H9 (cell line): ENCODE measurements at regions not wholly inside any gene's neighbourhood (a gene's known extent, or its start where the extent isn't known, plus 50 kb on each side); places are given as distances from the start of the nearest gene placed in this dataset.

ENCODE experiments used
- DNase-seq: peaks from one replicate; pipeline ENCODE4 v3.0.0-alpha.2; 2017
- H2AFZ ChIP-seq: one replicate; pipeline ENCODE4 v1.6.1; 2013; ENCODE audit warnings: mild to moderate bottlenecking, low read length, control low read depth, moderate library complexity
- H2AK5ac ChIP-seq: 2 replicates; pipeline ENCODE4 v1.6.1; 2013; ENCODE audit warnings: low read length, control low read depth, mixed read lengths; ENCODE audit not compliant: insufficient read length
- H2BK120ac ChIP-seq: one replicate; pipeline ENCODE4 v1.6.1; 2013; ENCODE audit warnings: low read depth, mild to moderate bottlenecking, low read length, control low read depth, inconsistent platforms; ENCODE audit not compliant: poor library complexity, severe bottlenecking
- H2BK12ac ChIP-seq: 2 replicates; pipeline ENCODE4 v1.6.1; 2013; ENCODE audit warnings: low read length, control low read depth, mixed read lengths, low read depth; ENCODE audit not compliant: insufficient read length
- H2BK15ac ChIP-seq: 2 replicates; pipeline ENCODE4 v1.6.1; 2013; ENCODE audit warnings: low read depth, low read length, control low read depth
- H2BK20ac ChIP-seq: one replicate; pipeline ENCODE4 v1.6.1; 2013; ENCODE audit warnings: low read depth, mild to moderate bottlenecking, low read length, control low read depth, inconsistent platforms; ENCODE audit not compliant: poor library complexity, severe bottlenecking
- H2BK5ac ChIP-seq: 2 replicates; pipeline ENCODE4 v1.6.1; 2013; ENCODE audit warnings: low read length, control low read depth, mixed read lengths; ENCODE audit not compliant: insufficient read length
- H3K14ac ChIP-seq: 2 replicates; pipeline ENCODE4 v1.6.1; 2013; ENCODE audit warnings: low read length, control low read depth; ENCODE audit not compliant: insufficient read depth
- H3K18ac ChIP-seq: 2 replicates; pipeline ENCODE4 v1.6.1; 2013; ENCODE audit warnings: low read depth, mild to moderate bottlenecking, mixed read lengths, low read length, control low read depth; ENCODE audit not compliant: insufficient read length
- H3K23ac ChIP-seq: 2 replicates; pipeline ENCODE4 v1.6.1; 2013; ENCODE audit warnings: low read length, control low read depth, mixed read lengths, low read depth; ENCODE audit not compliant: insufficient read length
- H3K23me2 ChIP-seq: 2 replicates; pipeline ENCODE4 v1.6.1; 2013; ENCODE audit warnings: low read depth, mild to moderate bottlenecking, mixed read lengths, low read length, control low read depth; ENCODE audit not compliant: insufficient read length, poor library complexity, severe bottlenecking
- H3K27ac ChIP-seq: 2 replicates; pipeline ENCODE4 v1.5.1; 2013; ENCODE audit warnings: low read length, control low read depth, mixed read lengths, low read depth; ENCODE audit not compliant: insufficient read length
- H3K27me3 ChIP-seq: 2 replicates; pipeline ENCODE4 v1.6.1; 2013; ENCODE audit warnings: low read length, control low read depth, inconsistent platforms; ENCODE audit not compliant: insufficient read depth
- H3K4ac ChIP-seq: 2 replicates; pipeline ENCODE4 v1.6.1; 2013; ENCODE audit warnings: low read depth, mild to moderate bottlenecking, control low read depth, inconsistent platforms, low read length, moderate library complexity
- H3K4me1 ChIP-seq: 2 replicates; pipeline ENCODE4 v1.6.1; 2013; ENCODE audit warnings: low read length, control low read depth, inconsistent platforms; ENCODE audit not compliant: insufficient read depth
- H3K4me2 ChIP-seq: 2 replicates; pipeline ENCODE4 v1.6.1; 2013; ENCODE audit warnings: low read length, control low read depth, mixed read lengths; ENCODE audit not compliant: insufficient read length, insufficient read depth
- H3K56ac ChIP-seq: 2 replicates; pipeline ENCODE4 v1.6.1; 2013; ENCODE audit warnings: low read depth, mild to moderate bottlenecking, mixed read lengths, low read length, control low read depth; ENCODE audit not compliant: insufficient read length
- H3K79me1 ChIP-seq: 2 replicates; pipeline ENCODE4 v1.6.1; 2013; ENCODE audit warnings: low read depth, mild to moderate bottlenecking, moderate library complexity, low read length, control low read depth, inconsistent platforms; ENCODE audit not compliant: insufficient read depth, poor library complexity, severe bottlenecking
- H3K79me2 ChIP-seq: 2 replicates; pipeline ENCODE4 v1.6.1; 2013; ENCODE audit warnings: low read length, control low read depth, inconsistent platforms; ENCODE audit not compliant: insufficient read depth
- H3K9ac ChIP-seq: 2 replicates; pipeline ENCODE4 v1.6.1; 2013; ENCODE audit warnings: low read length, control low read depth, mixed read lengths; ENCODE audit not compliant: insufficient read length; ENCODE audit errors: extremely low read depth
- H3K9me3 ChIP-seq: one replicate; pipeline ENCODE4 v1.6.1; 2013; ENCODE audit warnings: low read depth, low read length, inconsistent platforms; ENCODE audit not compliant: control insufficient read depth
- H3T11ph ChIP-seq: one replicate; pipeline ENCODE4 v1.6.1; 2013; ENCODE audit warnings: mild to moderate bottlenecking, low read length, control low read depth, inconsistent platforms
- H4K20me1 ChIP-seq: one replicate; pipeline ENCODE4 v1.6.1; 2013; ENCODE audit not compliant: control insufficient read depth, insufficient read length, insufficient read depth
- H4K5ac ChIP-seq: 2 replicates; pipeline ENCODE4 v1.6.1; 2013; ENCODE audit warnings: low read depth, mild to moderate bottlenecking, mixed read lengths, low read length, control low read depth; ENCODE audit not compliant: insufficient read length
- H4K8ac ChIP-seq: replicated peaks from 2 replicates; pipeline ENCODE4 v1.6.1; 2013; ENCODE audit warnings: low read length, control low read depth, mixed read lengths, low read depth; ENCODE audit not compliant: insufficient read length
- H4K91ac ChIP-seq: 2 replicates; pipeline ENCODE4 v1.6.1; 2013; ENCODE audit warnings: low read depth, mild to moderate bottlenecking, moderate library complexity, mixed read lengths, low read length, control low read depth; ENCODE audit not compliant: insufficient read length
- H3K27ac Mint-ChIP-seq, 3 experiments: 2 replicates in 2 of 3; 3 replicates in 1 of 3; pipeline ENCODE4 v1.8.0; 2020 to 2021; ENCODE audit warnings: mixed read lengths in 3 of 3, mild to moderate bottlenecking in 1 of 3, moderate library complexity in 1 of 3
- H3K27me3 Mint-ChIP-seq: 2 replicates; pipeline ENCODE4 v1.8.0; 2021; ENCODE audit warnings: low read depth, mild to moderate bottlenecking, moderate library complexity, mixed read lengths
- H3K36me3 Mint-ChIP-seq, 3 experiments: 2 replicates in 2 of 3; 3 replicates in 1 of 3; pipeline ENCODE4 v1.8.0; 2020 to 2021; ENCODE audit warnings: low read depth in 3 of 3, mixed read lengths in 3 of 3; ENCODE audit not compliant: insufficient read depth in 1 of 3
- H3K4me1 Mint-ChIP-seq, 2 experiments: 2 replicates each; pipeline ENCODE4 v1.8.0; 2020; ENCODE audit warnings: mixed read lengths in 2 of 2
- H3K4me3 Mint-ChIP-seq, 2 experiments: 2 replicates in 1 of 2; 3 replicates in 1 of 2; pipeline ENCODE4 v1.8.0; 2020 to 2021; ENCODE audit warnings: mild to moderate bottlenecking in 2 of 2, mixed read lengths in 2 of 2, moderate library complexity in 1 of 2
- H3K9me3 Mint-ChIP-seq, 2 experiments: 2 replicates in 1 of 2; 3 replicates in 1 of 2; pipeline ENCODE4 v1.8.0; 2020; ENCODE audit warnings: mild to moderate bottlenecking in 2 of 2, mixed read lengths in 2 of 2, moderate library complexity in 1 of 2
- CTCF ChIP-seq: fragments of 200-600 bp; sonication (generic); conservative IDR thresholded peaks from 3 replicates; pipeline ENCODE4 v1.8.0; 2021; ENCODE audit warnings: antibody characterized with exemption, mild to moderate bottlenecking
- WGBS: extraction: QIAGEN DNeasy Blood & Tissue Kit; methylation state at CpG from one replicate; pipeline ENCODE4 v1.1.7; 2013; ENCODE audit warnings: missing lambda C conversion rate, low lambda C conversion rate, mixed read lengths; ENCODE audit not compliant: insufficient read length; ENCODE audit errors: extremely low coverage; 5-methylcytosine and 5-hydroxymethylcytosine counted together

- no peaks in the 10 kb centered on the region for H3K9me3 Mint-ChIP-seq
- DNase-seq, result no peak
- H4K8ac ChIP-seq, result no peak overlapping the region
Observed at GRCh38 chr4:136908122-136908521, 624.2 kb downstream of the PCDH18 start.

More at GRCh38 chr4:136908122-136908521, 624.2 kb downstream of the PCDH18 start:
- no peaks in the 10 kb centered on the region; the same call in 1 of the 2 replicates for H3K4me1 ChIP-seq
- H3K27ac ChIP-seq, result no peak overlapping the region
- H3K14ac ChIP-seq, result no peak overlapping the region
- Mint-ChIP-seq H3K36me3 (no peaks in the 10 kb centered on the region), H3K4me1 (peaks cover 23 to 26% of the 10 kb centered on the region in 2 experiments), H3K27me3 (no peaks in the 10 kb centered on the region), H3K4me3 (no peak overlapping the region), H3K27ac (peak overlapping the region; percentile 9 to 84 (median 23); a peak in 3 of 7 replicates)
- H3K79me2 ChIP-seq, result no peaks in the 10 kb centered on the region
- no peak overlapping the region for H3K56ac ChIP-seq
- no peak overlapping the region for H2BK20ac ChIP-seq
- H4K5ac ChIP-seq, result no peak overlapping the region
- no peak overlapping the region for H2AK5ac ChIP-seq
- H3K4ac ChIP-seq, result no peak overlapping the region
- no peak overlapping the region for H3K4me2 ChIP-seq
- no peaks in the 10 kb centered on the region for H3K79me1 ChIP-seq
- no peak overlapping the region for H2BK120ac ChIP-seq
- H3K23ac ChIP-seq, result no peak overlapping the region
- no peaks in the 10 kb centered on the region for H3K27me3 ChIP-seq
- no peak overlapping the region for H3K9ac ChIP-seq
- H4K91ac ChIP-seq, result no peak overlapping the region
- H2BK5ac ChIP-seq, result no peak overlapping the region
- no peak for TF ChIP-seq CTCF
- no peaks in the 10 kb centered on the region for H3K9me3 ChIP-seq
- no peaks in the 10 kb centered on the region for H3K23me2 ChIP-seq
- no peak overlapping the region for H3T11ph ChIP-seq
- no peak overlapping the region for H3K18ac ChIP-seq
- H2BK12ac ChIP-seq, result no peak overlapping the region
- no peak overlapping the region for H2BK15ac ChIP-seq
- H4K20me1 ChIP-seq, result no peaks in the 10 kb centered on the region
- no peak overlapping the region for H2AFZ ChIP-seq
- no CpG with 5 or more reads among the region's 2 CpGs for WGBS
